Gastrocnemius medialis (tissue), 4 donors: ENCODE measurements at regions not wholly inside any gene's neighbourhood (a gene's known extent, or its start where the extent isn't known, plus 50 kb on each side); places are given as distances from the start of the nearest gene placed in this dataset.

ENCODE experiments used
- ATAC-seq, 2 donors: fragments of 150-250 bp; one replicate each; pipeline ENCODE4 v1.9.1; 2016
- DNase-seq, 2 donors: peaks; one replicate each; pipeline ENCODE4 v3.0.0-alpha.2; 2019
- H3K27ac ChIP-seq, 4 donors: fragments of 200-600 bp; sonication (generic); 1 replicate in 1 of 4; 2 replicates in 3 of 4; pipeline ENCODE4 v1.5.1; 2016 to 2018; ENCODE audit warnings: mild to moderate bottlenecking in 2 of 4, moderate library complexity in 1 of 4
- H3K27me3 ChIP-seq, 3 donors: fragments of 200-600 bp; sonication (generic) in 2 of 3; 1 replicate in 1 of 3; 2 replicates in 2 of 3; pipeline versions ENCODE4 v1.5.1 to v1.6.0; 2016 to 2019; ENCODE audit warnings: mild to moderate bottlenecking in 1 of 3, moderate library complexity in 1 of 3
- H3K36me3 ChIP-seq, 2 donors: fragments of 200-600 bp; sonication (generic) in 1 of 2; one replicate each; pipeline ENCODE4 v1.5.1; 2017 to 2018
- H3K4me1 ChIP-seq, 2 donors: fragments of 200-600 bp; sonication (generic) in 1 of 2; one replicate each; pipeline ENCODE4 v1.5.1; 2016 to 2017; ENCODE audit warnings: mild to moderate bottlenecking in 2 of 2
- H3K4me3 ChIP-seq, 4 donors: fragments of 200-600 bp; sonication (generic) in 3 of 4; 1 replicate in 1 of 4; 2 replicates in 3 of 4; pipeline ENCODE4 v1.5.1; 2016 to 2019; ENCODE audit warnings: mild to moderate bottlenecking in 2 of 4
- H3K9me3 ChIP-seq, 3 donors: fragments of 200-600 bp; sonication (generic) in 2 of 3; 1 replicate in 1 of 3; 2 replicates in 2 of 3; pipeline ENCODE4 v1.5.1; 2016 to 2019
- POLR2A ChIP-seq, 2 donors: fragments of 450-650 bp; IDR thresholded peaks; one replicate each; pipeline ENCODE4 v1.6.1; 2017; ENCODE audit warnings: antibody characterized with exemption in 2 of 2, mild to moderate bottlenecking in 2 of 2, moderate library complexity in 2 of 2
- in situ Hi-C, 4 donors: fragments of 200-750 bp; cut with MboI; loops; one replicate each; pipeline versions ENCODE4 v1.15.0 to v1.8.0; 2017; ENCODE audit warnings: low sequenced_read_pairs in 4 of 4
- intact Hi-C: fragments of 100-400 bp; cut with DNase I; formaldehyde crosslinking; loops from one replicate; pipeline ENCODE4 v1.15.1; 2023; ENCODE audit warnings: low total_unique reads
- TF ChIP-seq, protein P1 (sequence below), 5 experiments: fragments of 450-650 bp in 3 of 5; fragments of 200-600 bp in 2 of 5; sonication (generic) in 2 of 5; IDR thresholded peaks in 4 of 5; conservative IDR thresholded peaks in 1 of 5; 1 replicate in 4 of 5; 2 replicates in 1 of 5; pipeline ENCODE4 v1.5.1; 2016 to 2019; ENCODE audit warnings: antibody characterized with exemption in 5 of 5, mild to moderate bottlenecking in 3 of 5, moderate library complexity in 3 of 5

DNA sequence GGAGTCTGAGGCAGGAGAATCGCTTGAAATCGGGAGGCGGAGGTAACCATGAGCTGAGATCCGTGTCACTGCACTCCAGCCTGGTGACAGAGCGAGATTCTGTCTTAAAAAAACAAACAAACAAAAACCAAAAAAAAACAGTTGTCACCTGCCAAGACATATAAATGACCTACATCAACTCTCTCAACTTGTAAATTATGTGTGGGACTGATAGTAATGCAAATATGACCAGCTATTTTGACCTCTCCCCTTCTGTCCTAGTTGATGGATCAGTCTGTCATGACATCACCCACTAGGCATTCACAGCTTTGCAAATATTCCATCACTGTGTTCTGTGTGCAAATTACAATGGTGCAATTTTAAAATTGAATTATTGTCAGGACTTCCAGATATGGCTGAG, 175.4 kb downstream of the EBLN2 start:
- intact Hi-C loops, result no loop called here
- DNase-seq (no peak), ATAC-seq (no peak)
- Histone ChIP-seq H3K9me3 (no peaks in the 10 kb centered on the region), H3K36me3 (no peaks in the 10 kb centered on the region), H3K27ac (no peak overlapping the region), H3K4me3 (no peak overlapping the region), H3K4me1 (no peaks in the 10 kb centered on the region), H3K27me3 (no peaks in the 10 kb centered on the region)
- in situ Hi-C loops, result no loop called here
- TF ChIP-seq, protein P1, sequence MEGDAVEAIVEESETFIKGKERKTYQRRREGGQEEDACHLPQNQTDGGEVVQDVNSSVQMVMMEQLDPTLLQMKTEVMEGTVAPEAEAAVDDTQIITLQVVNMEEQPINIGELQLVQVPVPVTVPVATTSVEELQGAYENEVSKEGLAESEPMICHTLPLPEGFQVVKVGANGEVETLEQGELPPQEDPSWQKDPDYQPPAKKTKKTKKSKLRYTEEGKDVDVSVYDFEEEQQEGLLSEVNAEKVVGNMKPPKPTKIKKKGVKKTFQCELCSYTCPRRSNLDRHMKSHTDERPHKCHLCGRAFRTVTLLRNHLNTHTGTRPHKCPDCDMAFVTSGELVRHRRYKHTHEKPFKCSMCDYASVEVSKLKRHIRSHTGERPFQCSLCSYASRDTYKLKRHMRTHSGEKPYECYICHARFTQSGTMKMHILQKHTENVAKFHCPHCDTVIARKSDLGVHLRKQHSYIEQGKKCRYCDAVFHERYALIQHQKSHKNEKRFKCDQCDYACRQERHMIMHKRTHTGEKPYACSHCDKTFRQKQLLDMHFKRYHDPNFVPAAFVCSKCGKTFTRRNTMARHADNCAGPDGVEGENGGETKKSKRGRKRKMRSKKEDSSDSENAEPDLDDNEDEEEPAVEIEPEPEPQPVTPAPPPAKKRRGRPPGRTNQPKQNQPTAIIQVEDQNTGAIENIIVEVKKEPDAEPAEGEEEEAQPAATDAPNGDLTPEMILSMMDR (IDR thresholded peaks at IDR 0.05 in 4 of 5, conservative IDR thresholded peaks at IDR 0.05 in 1 of 5), result no peak

GRCh38 chr3:73243740-73244139, 182.3 kb downstream of the EBLN2 start:
- in situ Hi-C loops, result no loop called here
- DNase-seq (no peak), ATAC-seq (no peak)
- TF ChIP-seq, protein P1 (IDR thresholded peaks at IDR 0.05 in 4 of 5, conservative IDR thresholded peaks at IDR 0.05 in 1 of 5), result no peak
- TF ChIP-seq POLR2A (IDR thresholded peaks at IDR 0.05), result no peak
- Histone ChIP-seq H3K9me3 (no peaks in the 10 kb centered on the region), H3K4me1 (no peaks in the 10 kb centered on the region), H3K36me3 (no peaks in the 10 kb centered on the region), H3K27ac (no peak overlapping the region), H3K4me3 (no peak overlapping the region), H3K27me3 (no peaks in the 10 kb centered on the region)
- intact Hi-C loops, result no loop called here

GRCh38 chr3:73245459-73245858, 184.0 kb downstream of the EBLN2 start:
- Histone ChIP-seq H3K27ac (no peak overlapping the region), H3K27me3 (no peaks in the 10 kb centered on the region), H3K4me1 (no peaks in the 10 kb centered on the region), H3K9me3 (no peaks in the 10 kb centered on the region), H3K36me3 (no peaks in the 10 kb centered on the region), H3K4me3 (no peak overlapping the region)
- TF ChIP-seq, protein P1 (IDR thresholded peaks at IDR 0.05 in 4 of 5, conservative IDR thresholded peaks at IDR 0.05 in 1 of 5), result no peak
- TF ChIP-seq POLR2A (IDR thresholded peaks at IDR 0.05), result no peak
- intact Hi-C loops (no loop called here), in situ Hi-C loops (no loop called here)
- ATAC-seq (no peak), DNase-seq (no peak)

DNA sequence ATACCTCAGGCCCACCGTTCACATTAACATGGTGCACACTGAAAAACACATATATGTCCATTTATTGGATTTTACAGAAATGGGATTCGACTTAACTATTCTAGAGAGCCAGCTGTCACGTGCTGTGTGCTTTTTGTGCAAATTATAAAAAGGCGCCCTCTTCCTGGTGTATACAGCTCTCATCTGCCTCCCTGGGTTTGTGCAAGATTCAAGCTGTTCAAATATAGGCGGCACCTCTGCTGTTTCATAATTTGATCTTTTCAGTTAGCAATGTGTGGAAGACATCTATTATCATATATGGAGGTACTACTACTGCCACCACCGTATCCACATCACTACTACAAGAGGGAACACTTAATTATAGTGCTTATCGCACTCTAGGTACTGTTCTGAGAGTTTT, 187.6 kb downstream of the EBLN2 start:
- no peaks in the 10 kb centered on the region for H3K4me1 ChIP-seq
- no peaks in the 10 kb centered on the region for H3K9me3 ChIP-seq
- H3K27me3 ChIP-seq, result no peaks in the 10 kb centered on the region
- TF ChIP-seq, protein P1 (IDR thresholded peaks at IDR 0.05 in 4 of 5, conservative IDR thresholded peaks at IDR 0.05 in 1 of 5), result no peak
- TF ChIP-seq POLR2A (IDR thresholded peaks at IDR 0.05), result no peak
- no peak overlapping the region for H3K4me3 ChIP-seq
- ATAC-seq (no peak), DNase-seq (no peak)
- no peaks in the 10 kb centered on the region for H3K36me3 ChIP-seq
- no peak overlapping the region for H3K27ac ChIP-seq
- intact Hi-C loops, result no loop called here
- in situ Hi-C loops, result no loop called here

- intact Hi-C loops (no loop called here), in situ Hi-C loops (no loop called here)
- Histone ChIP-seq H3K4me3 (no peak overlapping the region), H3K27ac (no peak overlapping the region), H3K4me1 (no peaks in the 10 kb centered on the region), H3K27me3 (no peaks in the 10 kb centered on the region), H3K36me3 (no peaks in the 10 kb centered on the region), H3K9me3 (no peaks in the 10 kb centered on the region)
- DNase-seq (no peak), ATAC-seq (no peak)
- TF ChIP-seq, protein P1 (IDR thresholded peaks at IDR 0.05 in 4 of 5, conservative IDR thresholded peaks at IDR 0.05 in 1 of 5), result no peak
- TF ChIP-seq POLR2A (IDR thresholded peaks at IDR 0.05), result no peak
Observed at GRCh38 chr3:73254062-73254461, 192.6 kb downstream of the EBLN2 start.
